Calu3 (cell line): ENCODE measurements at regions not wholly inside any gene's neighbourhood (a gene's known extent, or its start where the extent isn't known, plus 50 kb on each side); places are given as distances from the start of the nearest gene placed in this dataset.

ENCODE experiments used
- BruUV-seq: library from RNA; stranded (reverse); fragments of 400-500 nt; replicated peaks from 2 replicates; lab custom pipeline; 2021; lab: Mats Ljungman, UMichigan
- CTCF ChIA-PET: fragments of 300-600 bp; sonication (Branson Sonifier 250); formaldehyde crosslinking; loops from one replicate; lab custom pipeline; 2022; ENCODE audit warnings: antibody characterized with exemption; lab: Charles Lee
- DNase-seq: peaks from one replicate; pipeline ENCODE4 v3.0.0; 2022
- H3K27ac Mint-ChIP-seq: one replicate; pipeline ENCODE4 v1.8.0; 2022; ENCODE audit warnings: mixed read lengths; ENCODE audit not compliant: unreplicated experiment
- H3K27me3 Mint-ChIP-seq: one replicate; pipeline ENCODE4 v1.8.0; 2022; ENCODE audit warnings: mixed read lengths; ENCODE audit not compliant: unreplicated experiment
- H3K36me3 Mint-ChIP-seq: one replicate; pipeline ENCODE4 v1.8.0; 2022; ENCODE audit warnings: mild to moderate bottlenecking, moderate library complexity, mixed read lengths; ENCODE audit not compliant: insufficient read depth, unreplicated experiment
- H3K4me1 Mint-ChIP-seq: one replicate; pipeline ENCODE4 v1.8.0; 2022; ENCODE audit warnings: mild to moderate bottlenecking, low read depth, mixed read lengths; ENCODE audit not compliant: unreplicated experiment
- H3K4me3 Mint-ChIP-seq: one replicate; pipeline ENCODE4 v1.8.0; 2022; ENCODE audit warnings: mild to moderate bottlenecking, low read depth, moderate library complexity, mixed read lengths; ENCODE audit not compliant: unreplicated experiment
- H3K9me3 Mint-ChIP-seq: one replicate; pipeline ENCODE4 v1.8.0; 2022; ENCODE audit warnings: low read depth, mixed read lengths; ENCODE audit not compliant: unreplicated experiment
- intact Hi-C: fragments of 100-400 bp; cut with micrococcal nuclease; formaldehyde crosslinking; loops from one replicate; pipeline ENCODE4 v1.10.0; 2022; ENCODE audit not compliant: unreplicated experiment
- TF ChIP-seq, protein P1 (sequence below): fragments of 200-600 bp; IDR thresholded peaks from one replicate; pipeline ENCODE4 v1.8.0; 2022; ENCODE audit warnings: antibody characterized with exemption; ENCODE audit not compliant: unreplicated experiment

DNA sequence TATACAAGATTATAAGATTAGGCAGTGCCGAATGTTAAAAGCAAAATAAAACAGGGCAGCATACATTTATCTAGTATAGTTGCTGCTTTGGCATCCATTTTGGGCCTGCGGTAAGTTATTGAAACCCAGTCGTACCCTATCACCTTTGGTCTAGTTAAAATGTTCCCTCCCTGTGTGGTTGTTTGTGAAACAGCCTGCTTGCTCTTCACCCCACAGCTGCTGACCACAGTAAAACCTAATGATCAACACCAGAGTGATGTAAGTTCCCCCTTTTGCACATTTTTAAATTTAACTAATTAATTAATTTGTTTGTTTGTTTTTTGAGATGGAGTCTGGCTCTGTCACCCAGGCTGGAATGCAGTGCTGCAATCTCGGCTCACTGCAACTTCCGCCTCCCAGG, 50.3 kb upstream of the TXNDC5 start:
- CTCF ChIA-PET: interaction anchor here (0.7 kb wide), 1 partner anchor 1112 kb away, joined by 3 read pairs; no protein-coding TSS in a partner anchor
- no peak for DNase-seq
- no peaks in the 10 kb centered on the region for H3K4me1 Mint-ChIP-seq
- intact Hi-C loops: no loop called here
- peaks cover 2% of the 10 kb centered on the region for H3K9me3 Mint-ChIP-seq
- H3K36me3 Mint-ChIP-seq: no peaks in the 10 kb centered on the region
- H3K27me3 Mint-ChIP-seq: no peaks in the 10 kb centered on the region
- no peak overlapping the region for H3K27ac Mint-ChIP-seq
- no peak overlapping the region for H3K4me3 Mint-ChIP-seq
- no TSS peak for BruUV-seq
- TF ChIP-seq, protein P1, sequence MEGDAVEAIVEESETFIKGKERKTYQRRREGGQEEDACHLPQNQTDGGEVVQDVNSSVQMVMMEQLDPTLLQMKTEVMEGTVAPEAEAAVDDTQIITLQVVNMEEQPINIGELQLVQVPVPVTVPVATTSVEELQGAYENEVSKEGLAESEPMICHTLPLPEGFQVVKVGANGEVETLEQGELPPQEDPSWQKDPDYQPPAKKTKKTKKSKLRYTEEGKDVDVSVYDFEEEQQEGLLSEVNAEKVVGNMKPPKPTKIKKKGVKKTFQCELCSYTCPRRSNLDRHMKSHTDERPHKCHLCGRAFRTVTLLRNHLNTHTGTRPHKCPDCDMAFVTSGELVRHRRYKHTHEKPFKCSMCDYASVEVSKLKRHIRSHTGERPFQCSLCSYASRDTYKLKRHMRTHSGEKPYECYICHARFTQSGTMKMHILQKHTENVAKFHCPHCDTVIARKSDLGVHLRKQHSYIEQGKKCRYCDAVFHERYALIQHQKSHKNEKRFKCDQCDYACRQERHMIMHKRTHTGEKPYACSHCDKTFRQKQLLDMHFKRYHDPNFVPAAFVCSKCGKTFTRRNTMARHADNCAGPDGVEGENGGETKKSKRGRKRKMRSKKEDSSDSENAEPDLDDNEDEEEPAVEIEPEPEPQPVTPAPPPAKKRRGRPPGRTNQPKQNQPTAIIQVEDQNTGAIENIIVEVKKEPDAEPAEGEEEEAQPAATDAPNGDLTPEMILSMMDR: no peak
